HepG2 (cell line): ENCODE measurements at regions not wholly inside any gene's neighbourhood (a gene's known extent, or its start where the extent isn't known, plus 50 kb on each side); places are given as distances from the start of the nearest gene placed in this dataset.

Experiments used
- CREB1 ChIP-seq, 2 experiments: fragments of 450-650 bp in 1 of 2; IDR thresholded peaks; 2 replicates each; pipeline ENCODE4 v1.6.1; 2016 to 2017; ENCODE audit warnings: control low read depth in 1 of 2, mild to moderate bottlenecking in 1 of 2, missing compliant biosample characterization in 1 of 2, missing genetic modification characterization in 1 of 2
- SMAD1 ChIP-seq: sonication (generic); formaldehyde crosslinking; IDR thresholded peaks from 2 replicates; pipeline ENCODE4 v1.4.0; 2020; ENCODE audit warnings: missing genetic modification reagents, low read depth, mild to moderate bottlenecking, borderline replicate concordance
- TARDBP ChIP-seq: sonication (generic); formaldehyde crosslinking; IDR thresholded peaks from 2 replicates; pipeline ENCODE4 v1.8.0; 2022; ENCODE audit warnings: mild to moderate bottlenecking, missing genetic modification reagents

- TF ChIP-seq SMAD1 (CRISPR knock-in tag) (no peak), CREB1 (IDR thresholded peaks at IDR 0.05) (no peak), CREB1 (CRISPR knock-in tag; IDR thresholded peaks at IDR 0.05) (no peak), TARDBP (CRISPR knock-in tag) (no peak)
These were observed 352.7 kb upstream of the CD180 start for GRCh38 chr5:67549296-67549618.
